Duodenal mucosa (tissue), 2 donors: ENCODE measurements at regions not wholly inside any gene's neighbourhood (a gene's known extent, or its start where the extent isn't known, plus 50 kb on each side); places are given as distances from the start of the nearest gene placed in this dataset.

ENCODE experiments used
- H3K27ac ChIP-seq: one replicate; pipeline ENCODE4 v1.7.0; 2013; ENCODE audit warnings: low read depth, low read length
- H3K27me3 ChIP-seq, 2 donors: one replicate each; pipeline ENCODE4 v1.7.0; 2013; ENCODE audit warnings: low read length in 2 of 2, control low read depth in 1 of 2; ENCODE audit not compliant: insufficient read depth in 2 of 2, control insufficient read depth in 1 of 2
- H3K36me3 ChIP-seq, 2 donors: one replicate each; pipeline ENCODE4 v1.7.0; 2013; ENCODE audit warnings: low read length in 2 of 2, control low read depth in 1 of 2; ENCODE audit not compliant: insufficient read depth in 2 of 2, control insufficient read depth in 1 of 2
- H3K4me1 ChIP-seq, 2 donors: one replicate each; pipeline ENCODE4 v1.7.0; 2013; ENCODE audit warnings: low read length in 2 of 2, control low read depth in 1 of 2; ENCODE audit not compliant: insufficient read depth in 2 of 2, control insufficient read depth in 1 of 2
- H3K4me3 ChIP-seq, 2 donors: one replicate each; pipeline ENCODE4 v1.7.0; 2013; ENCODE audit warnings: low read length in 2 of 2, low read depth in 1 of 2
- H3K9ac ChIP-seq, 2 donors: one replicate each; pipeline ENCODE4 v1.7.0; 2013; ENCODE audit warnings: low read length in 2 of 2, low read depth in 1 of 2
- H3K9me3 ChIP-seq, 2 donors: one replicate each; pipeline ENCODE4 v1.7.0; 2013; ENCODE audit warnings: low read length in 2 of 2, control low read depth in 1 of 2; ENCODE audit not compliant: control insufficient read depth in 1 of 2

GRCh38 chr4:163620738-163621137 is 126.2 kb downstream of the TMA16 start:
- Histone ChIP-seq H3K4me1 (no peaks in the 10 kb centered on the region), H3K9ac (no peak overlapping the region), H3K27ac (no peak overlapping the region)

GRCh38 chr4:163621821-163622220 is 127.3 kb downstream of the TMA16 start:
- H3K27ac ChIP-seq: no peak overlapping the region

More at GRCh38 chr4:163620738-163621137, 126.2 kb downstream of the TMA16 start:
- Histone ChIP-seq H3K4me3 (no peak overlapping the region), H3K36me3 (no peaks in the 10 kb centered on the region), H3K27me3 (no peaks in the 10 kb centered on the region), H3K9me3 (no peaks in the 10 kb centered on the region)

GRCh38 chr4:163622379-163623035 is 128.0 kb downstream of the TMA16 start:
- Histone ChIP-seq H3K36me3 (no peaks in the 10 kb centered on the region), H3K9me3 (no peaks in the 10 kb centered on the region), H3K4me3 (no peak overlapping the region), H3K27ac (no peak overlapping the region), H3K9ac (no peak overlapping the region), H3K27me3 (no peaks in the 10 kb centered on the region), H3K4me1 (no peaks in the 10 kb centered on the region)

More at GRCh38 chr4:163621821-163622220, 127.3 kb downstream of the TMA16 start:
- Histone ChIP-seq H3K27me3 (no peaks in the 10 kb centered on the region), H3K9ac (no peak overlapping the region), H3K4me3 (no peak overlapping the region), H3K36me3 (no peaks in the 10 kb centered on the region), H3K4me1 (no peaks in the 10 kb centered on the region), H3K9me3 (no peaks in the 10 kb centered on the region)

- H3K9me3 ChIP-seq: no peaks in the 10 kb centered on the region
- no peak overlapping the region for H3K27ac ChIP-seq
- no peaks in the 10 kb centered on the region for H3K36me3 ChIP-seq
- H3K4me3 ChIP-seq: no peak overlapping the region
- H3K4me1 ChIP-seq: no peaks in the 10 kb centered on the region
- H3K27me3 ChIP-seq: no peaks in the 10 kb centered on the region
- no peak overlapping the region for H3K9ac ChIP-seq
These were observed 129.3 kb downstream of the TMA16 start for GRCh38 chr4:163623787-163624186.

GRCh38 chr4:163624727-163625126 is 130.2 kb downstream of the TMA16 start:
- no peak overlapping the region for H3K27ac ChIP-seq
- no peak overlapping the region for H3K4me3 ChIP-seq
- no peak overlapping the region for H3K9ac ChIP-seq
- no peaks in the 10 kb centered on the region for H3K27me3 ChIP-seq
- H3K36me3 ChIP-seq: no peaks in the 10 kb centered on the region
- no peaks in the 10 kb centered on the region for H3K4me1 ChIP-seq
- no peaks in the 10 kb centered on the region for H3K9me3 ChIP-seq

GRCh38 chr4:163631288-163631687 is 136.8 kb downstream of the TMA16 start:
- H3K9me3 ChIP-seq: no peaks in the 10 kb centered on the region
- no peak overlapping the region for H3K4me3 ChIP-seq

GRCh38 chr4:163638909-163639308 is 144.4 kb downstream of the TMA16 start:
- H3K27me3 ChIP-seq: no peaks in the 10 kb centered on the region
- H3K4me3 ChIP-seq: no peak overlapping the region
- H3K27ac ChIP-seq: no peak overlapping the region
- H3K9me3 ChIP-seq: no peaks in the 10 kb centered on the region
- H3K4me1 ChIP-seq: no peaks in the 10 kb centered on the region
- no peaks in the 10 kb centered on the region for H3K36me3 ChIP-seq
- no peak overlapping the region for H3K9ac ChIP-seq

More at GRCh38 chr4:163631288-163631687, 136.8 kb downstream of the TMA16 start:
- H3K27me3 ChIP-seq: no peaks in the 10 kb centered on the region
- H3K36me3 ChIP-seq: no peaks in the 10 kb centered on the region
- H3K4me1 ChIP-seq: no peaks in the 10 kb centered on the region
- no peak overlapping the region for H3K9ac ChIP-seq
- H3K27ac ChIP-seq: no peak overlapping the region

GRCh38 chr4:163649557-163650091 is 155.1 kb downstream of the TMA16 start:
- Histone ChIP-seq H3K9me3 (peaks cover 12% of the 10 kb centered on the region in 2 donors), H3K36me3 (no peaks in the 10 kb centered on the region), H3K4me1 (no peaks in the 10 kb centered on the region), H3K27me3 (no peaks in the 10 kb centered on the region), H3K4me3 (no peak overlapping the region), H3K9ac (no peak overlapping the region), H3K27ac (no peak overlapping the region)

GRCh38 chr4:163651761-163652160 is 157.3 kb downstream of the TMA16 start:
- H3K36me3 ChIP-seq: no peaks in the 10 kb centered on the region
- no peaks in the 10 kb centered on the region for H3K4me1 ChIP-seq
- no peak overlapping the region for H3K9ac ChIP-seq
- H3K4me3 ChIP-seq: no peak overlapping the region
- H3K27me3 ChIP-seq: no peaks in the 10 kb centered on the region
- H3K27ac ChIP-seq: no peak overlapping the region
- no peaks in the 10 kb centered on the region for H3K9me3 ChIP-seq

- Histone ChIP-seq H3K27me3 (no peaks in the 10 kb centered on the region), H3K4me1 (no peaks in the 10 kb centered on the region), H3K36me3 (no peaks in the 10 kb centered on the region), H3K27ac (no peak overlapping the region), H3K9me3 (no peaks in the 10 kb centered on the region), H3K4me3 (no peak overlapping the region), H3K9ac (no peak overlapping the region)
These were observed 160.1 kb downstream of the TMA16 start for GRCh38 chr4:163654621-163655020.
